GM06990 (cell line): ENCODE measurements at regions not wholly inside any gene's neighbourhood (a gene's known extent, or its start where the extent isn't known, plus 50 kb on each side); places are given as distances from the start of the nearest gene placed in this dataset.

ENCODE experiments used
- DNase-seq: peaks from one replicate; pipeline ENCODE4 v3.0.0-alpha.2; 2011; ENCODE audit not compliant: insufficient read length; ENCODE audit errors: extremely low read depth
- H3K27me3 ChIP-seq: replicated peaks from 2 replicates; pipeline ENCODE4 v1.6.0; 2011; ENCODE audit warnings: low read length; ENCODE audit not compliant: control insufficient read depth, insufficient read depth
- H3K36me3 ChIP-seq: 2 replicates; pipeline ENCODE4 v1.5.1; 2011; ENCODE audit warnings: low read length; ENCODE audit not compliant: control insufficient read depth, insufficient read depth
- H3K4me3 ChIP-seq: replicated peaks from 2 replicates; pipeline ENCODE4 v1.5.1; 2011; ENCODE audit warnings: low read depth, mild to moderate bottlenecking, control low read depth, low read length
- CTCF ChIP-seq: IDR thresholded peaks from 2 replicates; pipeline ENCODE4 v1.5.1; 2011; ENCODE audit warnings: low read length, control low read depth, mild to moderate bottlenecking, inconsistent platforms; ENCODE audit not compliant: insufficient read depth, poor library complexity, severe bottlenecking

- Histone ChIP-seq H3K27me3 (no peaks in the 10 kb centered on the region), H3K36me3 (no peaks in the 10 kb centered on the region), H3K4me3 (no peak overlapping the region)
- DNase-seq = no peak
- no peak for TF ChIP-seq CTCF
Observed at GRCh38 chr6:140017470-140017869, 643.0 kb upstream of the CITED2 start.

GRCh38 chr6:140012150-140012549 is 637.7 kb upstream of the CITED2 start:
- H3K4me3 ChIP-seq = no peak overlapping the region

GRCh38 chr6:140011537-140011936 is 637.1 kb upstream of the CITED2 start:
- Histone ChIP-seq H3K4me3 (no peak overlapping the region), H3K27me3 (no peaks in the 10 kb centered on the region), H3K36me3 (no peaks in the 10 kb centered on the region)
- no peak for DNase-seq
- no peak for TF ChIP-seq CTCF

More at GRCh38 chr6:140012150-140012549, 637.7 kb upstream of the CITED2 start:
- no peak for TF ChIP-seq CTCF
- no peaks in the 10 kb centered on the region for H3K27me3 ChIP-seq
- DNase-seq = no peak
- H3K36me3 ChIP-seq = no peaks in the 10 kb centered on the region

GRCh38 chr6:140009286-140009685 is 634.8 kb upstream of the CITED2 start:
- no peak for DNase-seq
- no peaks in the 10 kb centered on the region for H3K36me3 ChIP-seq
- no peak overlapping the region for H3K4me3 ChIP-seq
- no peak for TF ChIP-seq CTCF
- H3K27me3 ChIP-seq = no peaks in the 10 kb centered on the region

GRCh38 chr6:140007525-140007924 is 633.1 kb upstream of the CITED2 start:
- TF ChIP-seq CTCF = no peak
- no peak for DNase-seq
- no peaks in the 10 kb centered on the region for H3K36me3 ChIP-seq
- H3K27me3 ChIP-seq = no peaks in the 10 kb centered on the region
- no peak overlapping the region for H3K4me3 ChIP-seq

GRCh38 chr6:140003217-140003616 is 628.8 kb upstream of the CITED2 start:
- no peak for DNase-seq
- H3K4me3 ChIP-seq = no peak overlapping the region
- H3K27me3 ChIP-seq = no peaks in the 10 kb centered on the region
- no peaks in the 10 kb centered on the region for H3K36me3 ChIP-seq
- no peak for TF ChIP-seq CTCF
